DMS79 (cell line): ENCODE measurements at regions not wholly inside any gene's neighbourhood (a gene's known extent, or its start where the extent isn't known, plus 50 kb on each side); places are given as distances from the start of the nearest gene placed in this dataset.

Experiments
- DNase-seq: peaks from one replicate; lab custom pipeline; 2025; lab: John Stamatoyannopoulos, UW

DNA sequence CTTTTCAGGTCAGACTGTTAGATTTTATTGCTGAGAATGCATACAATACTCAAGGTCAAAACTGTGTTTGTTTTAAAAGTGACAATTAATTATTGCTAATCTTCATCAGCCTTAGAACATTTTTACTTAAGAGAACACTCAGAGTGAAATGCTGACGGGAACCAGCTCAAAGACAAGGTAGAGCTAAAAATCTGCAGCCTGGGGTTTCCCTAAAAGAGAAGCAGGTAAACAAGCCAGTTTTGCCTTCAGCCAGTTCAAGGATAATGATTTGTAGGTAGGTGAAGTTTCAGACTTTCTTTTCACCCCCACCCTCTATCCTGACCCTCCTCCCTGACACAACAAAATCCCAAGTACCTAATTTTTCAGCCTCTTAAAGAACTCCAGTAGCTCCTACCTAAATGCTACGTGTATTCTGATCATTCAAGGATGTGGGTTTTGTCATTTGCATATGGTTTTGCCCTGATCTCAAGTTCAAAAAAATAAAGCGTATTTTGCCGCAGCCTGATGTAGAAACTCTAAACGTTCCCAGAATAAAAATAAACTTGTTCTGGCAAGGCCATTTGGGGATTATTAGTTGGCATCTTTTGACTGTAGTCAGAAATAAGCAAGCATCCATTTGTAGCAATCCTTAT lies 407.2 kb downstream of the EFNA5 start:
- no peak for DNase-seq

DNA sequence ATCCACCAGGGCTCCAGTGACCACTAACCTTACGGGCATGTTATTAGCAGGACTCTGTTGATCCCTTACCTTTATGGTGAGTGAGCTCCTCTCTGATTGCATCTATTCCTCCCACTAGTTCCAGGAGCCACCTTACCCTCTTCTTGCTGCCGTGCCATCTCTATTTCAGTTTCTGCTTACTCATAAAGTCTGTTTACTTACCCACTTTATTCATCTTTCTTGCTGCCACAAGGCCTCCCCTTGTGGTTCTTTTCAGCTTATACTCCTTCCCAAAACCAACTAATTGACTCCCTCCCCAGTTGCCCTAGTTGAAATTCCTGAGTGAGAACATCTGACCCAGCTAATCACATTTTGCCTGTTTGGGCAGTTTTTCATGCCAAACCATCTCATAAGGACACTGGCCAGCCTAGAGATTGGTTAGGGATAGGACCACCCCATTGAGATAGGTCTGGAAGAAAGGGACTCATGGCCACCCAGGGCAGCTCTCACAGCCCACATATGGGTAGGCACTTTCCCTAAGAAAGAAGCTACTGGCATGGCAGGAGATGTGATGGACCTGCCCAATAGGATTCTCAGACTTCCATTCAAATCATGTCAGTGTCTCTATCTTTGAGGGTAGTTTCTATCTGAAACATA lies 412.7 kb downstream of the EFNA5 start:
- no peak for DNase-seq

DNA sequence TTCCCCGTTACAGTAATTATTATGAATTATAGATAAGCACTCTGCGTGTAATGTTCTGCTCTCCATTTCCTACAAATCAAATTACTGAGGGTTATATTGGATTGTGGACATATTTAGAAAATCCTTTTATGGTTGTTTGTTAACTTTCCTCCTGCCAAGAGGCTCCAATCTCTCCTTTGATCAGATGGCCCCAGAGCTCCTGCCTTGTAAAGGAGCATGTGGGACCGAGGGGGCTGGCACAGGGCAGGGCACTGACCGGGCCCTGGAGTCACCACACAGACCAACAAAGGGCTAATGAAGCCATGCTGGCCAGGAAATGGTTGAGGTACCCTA lies 415.9 kb downstream of the EFNA5 start:
- no peak for DNase-seq

DNA sequence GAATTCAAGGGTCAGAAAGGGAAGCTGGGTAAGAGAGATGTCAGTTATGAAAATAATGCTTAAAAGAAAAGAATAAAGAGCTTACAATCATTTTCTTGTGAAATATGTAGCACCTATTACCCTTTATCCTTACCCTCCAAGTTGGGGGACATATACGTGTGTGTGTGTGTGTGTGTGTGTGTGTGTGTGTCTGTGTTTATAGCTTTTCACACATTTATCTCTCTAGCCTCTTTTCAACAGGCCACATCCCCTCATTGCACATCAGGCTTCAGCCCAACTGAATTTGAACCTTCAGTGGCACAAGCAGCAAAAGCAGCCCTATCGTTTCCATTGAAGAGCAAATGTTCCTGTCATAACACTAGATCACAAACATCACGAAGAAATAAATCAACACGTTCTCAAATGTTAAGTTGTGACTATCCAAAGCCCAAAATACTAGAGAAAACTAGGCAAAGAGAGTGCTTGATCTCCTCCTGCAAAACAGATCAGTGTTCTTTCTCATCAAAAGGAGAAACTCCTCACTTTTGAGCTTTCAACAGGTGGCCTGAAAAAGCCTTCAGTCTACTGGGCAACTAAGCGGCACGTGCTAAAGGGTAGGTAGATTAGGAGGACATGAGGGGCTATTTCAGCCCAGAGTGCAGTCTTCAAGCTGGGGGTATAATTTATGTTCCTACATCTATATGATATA lies 416.4 kb downstream of the EFNA5 start:
- no peak for DNase-seq

DNA sequence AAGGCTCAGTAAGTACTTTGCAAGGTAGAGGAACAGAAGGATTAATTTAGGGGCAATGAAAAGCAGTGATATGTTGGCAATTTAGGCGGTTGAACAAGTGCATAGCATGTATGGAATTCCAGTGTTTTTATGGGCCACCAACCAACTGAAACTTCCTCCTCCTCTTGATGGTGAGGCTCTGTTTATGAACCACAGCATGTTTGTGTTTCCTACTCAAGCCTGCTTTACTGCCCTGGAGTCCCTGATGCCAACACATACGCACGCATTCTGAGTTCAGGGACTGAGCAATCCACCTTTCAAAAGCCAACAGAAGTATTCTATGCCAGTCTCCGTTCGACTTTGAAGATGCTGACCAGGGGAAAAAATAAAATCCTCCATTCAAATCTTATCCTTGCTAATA lies 417.5 kb downstream of the EFNA5 start:
- no peak for DNase-seq

DNA sequence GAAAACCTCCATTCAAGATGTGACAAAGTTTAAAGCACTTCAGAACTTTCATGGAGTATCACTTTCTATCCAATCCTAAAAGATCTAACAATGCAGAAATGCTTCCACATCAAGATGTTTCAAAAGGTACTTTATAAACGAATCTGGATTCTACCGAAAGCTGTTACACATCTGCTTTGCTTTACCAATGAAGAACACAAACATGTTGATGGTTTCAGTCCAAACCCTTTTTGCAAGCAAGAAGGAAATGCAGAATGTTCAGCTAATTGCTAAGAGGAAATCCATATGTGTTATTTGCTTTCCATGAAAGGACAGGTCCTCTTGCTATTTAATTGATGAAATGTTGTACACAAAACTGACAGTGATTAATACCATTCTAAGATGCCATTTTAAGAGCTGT lies 419.6 kb downstream of the EFNA5 start:
- no peak for DNase-seq

DNA sequence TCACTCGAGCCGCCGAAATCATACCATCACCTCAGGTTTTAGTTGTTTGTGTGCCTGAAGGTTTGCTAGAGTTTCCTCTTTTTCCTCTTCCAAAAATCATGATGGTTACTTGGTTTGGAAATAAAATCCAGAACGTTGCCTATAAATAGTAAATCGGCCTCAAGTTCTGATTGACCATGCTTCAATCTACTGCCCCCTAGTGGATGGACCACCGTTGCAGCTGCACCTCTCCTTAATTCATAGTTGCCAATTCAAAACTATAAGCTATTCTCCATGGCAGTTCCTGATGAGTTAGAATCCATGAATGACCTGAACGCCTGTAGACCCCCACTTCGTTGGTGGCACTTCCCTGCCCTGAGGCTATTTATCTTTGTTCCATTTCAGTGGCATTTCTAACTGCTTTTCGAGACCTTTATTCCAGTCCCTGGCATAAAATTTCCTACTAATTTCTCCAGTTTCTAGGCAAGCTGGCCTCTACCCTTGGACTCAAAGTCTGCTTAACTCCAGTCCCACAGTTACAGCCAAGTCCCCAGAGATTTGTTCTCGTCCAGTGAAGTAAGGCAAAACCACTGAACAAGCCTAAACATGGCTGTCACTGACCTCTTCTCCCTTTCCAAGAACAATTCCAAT lies 422.6 kb downstream of the EFNA5 start:
- no peak for DNase-seq

DNA sequence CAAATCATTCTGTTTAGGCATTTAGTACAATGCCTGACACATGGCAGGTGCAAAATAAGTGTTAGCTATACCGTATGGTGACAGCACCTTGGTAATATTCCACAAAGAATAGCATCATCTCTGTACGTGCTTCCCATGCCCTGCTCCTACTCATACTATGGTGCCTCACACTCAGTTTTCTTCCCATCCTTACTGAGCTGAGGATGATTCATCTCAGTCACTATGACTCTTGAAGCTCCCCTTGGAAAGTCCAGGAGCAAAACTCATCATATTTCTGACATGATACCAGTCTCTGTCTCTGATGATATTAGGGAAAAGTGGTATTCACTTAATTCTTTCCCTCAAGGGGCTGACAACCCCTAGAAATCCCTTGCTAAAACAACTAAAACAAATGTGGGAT lies 423.3 kb downstream of the EFNA5 start:
- no peak for DNase-seq

DNA sequence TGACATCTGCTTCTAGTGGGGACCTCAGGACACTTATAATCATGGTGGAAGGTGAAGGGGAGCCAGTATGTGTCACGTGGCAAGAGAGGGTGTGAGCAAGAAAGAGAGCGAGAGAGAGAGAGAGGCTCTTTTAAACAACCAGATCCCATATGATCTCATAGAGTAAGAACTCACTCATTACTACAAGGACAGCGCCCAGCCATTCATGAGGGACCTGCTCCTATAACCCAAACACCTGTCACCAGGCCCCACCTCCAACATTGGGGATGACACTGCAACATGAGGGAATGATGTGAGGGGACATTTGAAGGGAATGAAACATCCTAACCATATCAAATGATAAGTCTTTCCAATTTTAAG lies 427.5 kb downstream of the EFNA5 start:
- no peak for DNase-seq

DNA sequence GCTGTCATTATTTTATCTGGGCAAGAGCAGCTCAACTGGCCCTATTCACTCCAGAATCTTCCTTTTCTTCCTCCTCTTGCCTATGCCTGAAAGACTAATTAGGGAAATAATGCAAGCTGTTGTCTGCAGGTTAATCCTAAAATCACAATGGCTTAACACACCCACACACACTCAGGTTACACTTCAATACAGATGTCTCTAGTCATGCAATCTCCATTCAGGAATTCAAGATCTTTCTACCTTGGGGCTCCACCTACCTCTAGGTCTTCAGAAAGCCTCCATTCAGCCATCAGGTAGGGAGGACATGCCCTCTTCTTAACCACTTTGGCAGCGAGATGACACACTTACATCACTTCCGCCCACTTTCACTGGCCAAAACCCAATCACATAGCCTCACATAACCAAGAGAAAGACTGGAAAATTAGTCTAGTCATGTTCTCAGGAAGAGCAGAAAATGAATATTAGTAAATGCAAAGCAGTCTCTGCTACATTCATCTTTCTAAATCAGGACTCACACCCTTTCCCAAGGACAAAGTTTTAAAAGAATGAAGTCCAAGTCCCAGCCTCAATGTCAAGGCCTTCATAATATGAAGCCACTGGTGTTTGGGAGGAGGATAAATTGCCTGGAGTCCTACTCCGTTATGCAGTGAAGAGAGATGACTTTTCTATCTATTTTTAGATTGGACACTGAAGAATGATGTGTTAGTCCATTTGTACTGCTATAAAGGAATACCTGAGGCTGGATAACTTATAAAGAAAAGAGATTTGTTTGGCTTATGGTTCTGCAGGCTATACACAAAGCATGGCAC lies 428.1 kb downstream of the EFNA5 start:
- no peak for DNase-seq

DNA sequence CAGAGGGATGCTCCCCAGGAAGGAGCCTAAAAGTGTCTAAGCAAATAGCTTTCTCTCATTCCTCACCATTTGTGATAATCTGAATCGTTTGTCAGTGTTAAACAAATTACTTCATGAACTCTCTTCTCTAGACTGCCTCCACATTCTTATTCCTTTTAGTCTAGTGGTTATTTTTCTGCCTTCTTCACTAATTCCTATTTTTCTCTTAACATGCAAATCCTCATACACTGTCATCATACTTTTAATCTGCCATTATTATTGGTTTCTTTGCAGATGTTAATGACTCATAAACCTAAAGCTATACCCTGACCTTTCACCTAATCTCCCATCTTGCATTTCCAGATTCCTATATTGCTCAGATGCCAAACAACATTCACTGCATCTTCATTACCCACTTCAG lies 428.9 kb downstream of the EFNA5 start:
- DNase-seq, result no peak

DNA sequence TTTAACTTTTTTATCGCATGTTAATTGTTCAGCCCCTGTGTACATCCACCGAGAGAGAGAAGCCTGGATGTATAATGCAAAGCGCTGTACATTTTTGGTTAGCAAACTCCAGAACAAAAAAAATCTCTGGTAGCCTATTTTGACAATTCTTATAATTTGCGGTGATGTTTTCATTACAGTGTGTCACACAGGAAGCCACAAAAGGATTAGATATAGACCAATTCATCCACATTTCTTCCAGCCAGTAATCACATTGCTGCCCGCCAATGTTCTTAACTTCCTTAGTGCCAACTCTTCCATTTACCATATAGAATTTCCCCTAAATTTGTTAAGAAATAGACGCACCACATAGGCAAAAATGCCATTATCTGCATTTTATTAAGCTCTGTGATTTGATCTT lies 435.6 kb downstream of the EFNA5 start:
- DNase-seq, result no peak

DNA sequence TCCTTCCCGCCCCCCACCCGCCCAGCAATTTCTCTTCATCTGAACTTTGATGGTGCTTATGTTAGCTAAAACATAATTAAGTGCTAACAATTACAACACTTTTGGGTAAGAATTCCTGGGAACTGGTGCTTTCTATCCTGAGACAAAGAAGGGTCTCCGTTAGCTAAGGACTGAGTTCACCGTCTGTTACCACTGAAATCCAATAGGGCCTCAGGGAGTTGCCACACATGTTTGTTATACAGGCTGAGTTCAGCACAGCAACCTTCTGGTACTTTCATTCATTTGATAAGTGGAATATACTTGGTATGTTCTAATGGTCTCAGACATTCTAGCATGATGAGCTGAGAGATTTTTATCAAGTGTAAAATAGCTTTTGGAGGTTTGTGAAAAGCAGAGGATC lies 437.9 kb downstream of the EFNA5 start:
- DNase-seq, result no peak

DNA sequence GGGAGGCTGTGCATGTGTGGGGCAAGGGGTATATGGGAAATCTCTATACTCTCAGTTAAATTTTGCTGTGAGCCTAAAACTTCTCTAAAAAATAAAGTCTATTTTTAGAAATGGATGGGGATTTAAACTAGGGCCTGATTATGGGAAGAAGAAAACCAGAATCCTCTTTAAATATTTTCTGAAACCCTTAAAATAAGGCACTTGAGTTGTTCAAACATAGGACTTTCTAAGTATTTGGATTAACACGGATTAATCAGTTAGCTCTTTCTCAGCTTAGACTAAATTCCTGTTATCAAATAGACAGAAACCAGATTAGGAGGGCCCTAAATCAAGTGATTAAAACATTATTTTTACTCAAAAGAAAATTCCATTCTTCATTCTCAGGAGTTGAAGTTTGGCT lies 438.4 kb downstream of the EFNA5 start:
- DNase-seq, result no peak

DNA sequence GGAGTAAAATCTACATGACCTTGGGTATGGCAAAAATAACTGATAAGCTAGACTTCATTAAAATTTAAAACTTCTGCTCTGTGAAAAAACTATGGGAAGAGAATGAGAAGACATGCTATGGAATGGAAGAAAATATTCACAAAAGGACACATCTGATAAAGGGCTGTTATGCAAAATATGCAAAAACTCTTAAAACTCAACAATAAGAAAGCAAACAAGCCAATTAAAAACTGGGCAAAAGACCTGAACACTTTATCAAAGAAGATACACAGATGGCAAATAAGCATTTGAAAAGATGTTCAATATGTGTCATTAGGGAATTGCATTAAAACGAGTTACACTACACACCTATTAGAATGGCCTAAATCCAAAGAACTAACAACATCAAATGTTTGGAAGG lies 439.5 kb downstream of the EFNA5 start:
- DNase-seq, result no peak

DNA sequence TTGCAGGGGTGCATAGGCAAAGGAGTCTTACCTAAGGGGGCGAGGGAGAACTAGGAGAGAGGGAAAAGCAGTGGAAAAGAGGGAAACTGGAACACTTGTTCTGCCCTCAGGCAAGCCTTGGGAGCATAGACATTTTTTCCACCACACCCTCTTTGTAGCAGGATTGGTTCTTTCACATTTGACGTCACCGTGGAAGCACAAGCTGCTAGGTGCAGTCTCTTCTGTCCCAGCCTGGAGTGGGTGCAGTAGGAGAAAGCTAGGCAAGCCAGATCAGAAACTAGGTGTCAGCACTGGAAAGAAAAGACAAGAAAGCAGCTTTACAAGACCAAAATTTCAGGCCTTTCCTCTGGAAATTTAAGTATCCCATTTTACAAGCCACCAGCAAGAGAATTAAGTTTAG lies 440.4 kb downstream of the EFNA5 start:
- no peak for DNase-seq

DNA sequence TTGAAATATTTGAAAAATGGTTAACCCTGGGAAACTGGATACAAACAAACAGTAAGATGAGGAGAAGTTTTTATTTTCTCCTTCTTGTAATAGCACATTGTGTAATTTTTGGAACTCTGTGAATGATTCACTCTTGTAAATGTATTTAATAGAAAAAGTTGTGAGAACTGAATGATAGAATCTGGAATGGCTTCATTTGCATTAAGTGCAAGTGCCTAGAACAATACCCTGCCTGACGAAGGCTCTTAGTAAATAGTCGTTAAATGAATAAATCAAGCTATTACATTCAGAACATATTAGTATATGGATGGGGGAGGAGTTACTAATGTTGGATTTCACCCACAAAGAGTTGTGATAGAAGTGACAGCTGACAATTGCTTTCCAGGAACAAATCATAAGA lies 442.5 kb downstream of the EFNA5 start:
- no peak for DNase-seq

DNA sequence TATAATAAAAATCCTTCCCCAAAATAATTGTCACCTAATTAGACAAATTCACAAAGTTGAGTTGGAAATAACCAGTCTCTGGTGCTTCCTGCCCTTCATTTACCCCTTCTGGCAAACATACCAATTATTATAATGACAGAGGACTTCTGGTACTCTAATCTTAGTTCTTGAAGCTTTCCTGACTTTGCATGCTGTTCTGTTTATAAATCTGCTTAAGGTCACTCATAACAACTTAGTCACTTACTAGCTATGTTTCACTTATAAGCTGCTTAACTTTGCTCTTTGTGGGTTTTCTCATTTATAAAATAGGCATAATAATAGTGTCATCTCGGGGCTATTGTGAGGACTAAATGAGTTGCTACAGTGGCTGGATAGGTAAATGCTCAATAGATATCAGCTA lies 446.5 kb downstream of the EFNA5 start:
- no peak for DNase-seq

DNA sequence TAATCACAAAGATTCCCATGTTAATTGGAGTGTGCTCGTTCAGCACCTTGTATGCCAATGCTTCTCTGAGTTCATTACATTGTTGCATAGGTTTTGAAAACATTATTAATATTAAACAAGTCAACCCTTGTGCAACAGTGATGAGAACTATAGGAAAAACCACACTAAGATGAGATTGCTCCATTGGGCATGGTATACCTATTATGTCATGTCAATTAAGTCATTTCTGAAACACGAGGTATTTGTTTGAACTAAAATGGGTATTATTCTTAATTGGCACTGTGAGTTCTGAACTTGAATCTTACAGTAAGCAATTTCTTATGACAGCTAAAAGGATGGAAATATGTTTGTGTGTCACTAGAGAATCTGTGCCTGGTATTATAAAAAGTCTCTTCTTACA lies 447.7 kb downstream of the EFNA5 start:
- no peak for DNase-seq

DNA sequence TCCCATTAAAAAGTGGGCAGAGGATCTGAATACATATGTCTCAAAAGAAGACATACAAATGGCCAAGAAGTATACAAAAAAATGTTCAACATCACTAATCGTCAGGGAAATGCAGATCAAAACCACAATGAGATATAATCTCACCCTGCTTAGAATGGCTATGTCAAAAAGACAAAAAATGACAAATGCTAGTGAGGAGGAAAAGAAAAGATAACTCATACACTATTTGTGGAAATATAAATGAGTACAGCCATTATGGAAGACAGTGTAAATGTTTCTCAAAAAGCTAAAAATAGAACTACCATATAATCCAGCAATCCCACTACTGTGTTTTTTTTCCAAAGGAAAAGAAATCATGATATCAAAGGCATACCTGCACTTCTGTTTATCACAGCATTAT lies 450.7 kb downstream of the EFNA5 start:
- DNase-seq, result no peak

DNA sequence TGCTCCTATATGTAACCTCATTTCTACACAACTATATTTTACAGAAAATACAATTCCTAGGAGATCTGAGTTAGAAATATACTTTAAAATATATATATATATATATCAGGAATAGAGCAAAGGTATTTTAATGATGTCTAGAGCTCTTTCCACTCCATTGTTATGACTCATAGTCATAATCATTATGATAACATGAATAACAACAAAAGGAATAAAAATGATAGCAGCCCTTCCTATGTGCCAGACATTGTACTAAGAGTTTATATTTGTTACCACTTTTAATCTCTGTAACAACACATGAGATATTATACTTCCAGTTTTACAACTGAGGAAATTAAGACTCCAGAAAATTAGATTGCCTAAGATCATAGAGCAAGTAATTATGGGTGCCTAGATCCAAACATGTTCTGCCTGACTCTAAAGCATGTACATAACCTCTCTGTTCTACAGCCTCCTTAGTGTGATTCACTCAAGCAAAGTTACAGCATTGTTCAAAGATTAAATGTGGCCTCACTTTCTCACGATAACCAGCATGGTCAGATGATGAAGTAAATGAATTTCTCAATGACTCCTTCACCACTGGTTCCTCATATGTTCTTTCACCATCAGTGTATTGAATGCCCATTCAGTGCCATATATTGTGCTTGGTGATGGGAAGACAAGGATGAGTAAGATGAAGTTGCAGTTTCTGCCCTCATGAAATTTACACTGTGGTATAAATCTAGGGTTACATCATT lies 452.1 kb downstream of the EFNA5 start:
- no peak for DNase-seq

DNA sequence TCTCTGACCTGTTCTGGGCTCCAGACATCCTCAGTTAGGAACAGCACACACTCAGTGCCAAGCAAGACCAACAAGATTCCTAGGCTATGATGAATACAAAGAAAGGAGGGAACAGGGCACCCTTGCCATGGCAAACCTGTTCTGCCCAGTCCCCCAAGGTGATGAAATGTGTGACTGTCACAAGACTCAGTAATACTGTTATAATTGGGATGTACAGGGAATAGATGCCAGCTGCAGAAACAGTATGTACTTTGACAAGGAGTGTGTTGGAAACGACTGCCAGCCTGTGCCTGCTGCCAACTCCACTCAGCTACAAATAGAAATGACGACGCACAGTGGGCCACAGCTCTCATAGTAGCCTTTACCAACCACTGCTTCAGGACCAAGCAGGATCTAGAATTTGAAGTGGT lies 453.0 kb downstream of the EFNA5 start:
- no peak for DNase-seq
